ENCODE measurements at regions not wholly inside any gene's neighbourhood (a gene's known extent, or its start where the extent isn't known, plus 50 kb on each side); places are given as distances from the start of the nearest gene placed in this dataset.

- DNase-seq (no peak), ATAC-seq (ENCODE audit: poor library complexity) (no peak)
- no peaks in the 10 kb centered on the region for H3K36me3 Mint-ChIP-seq (ENCODE audit: low read depth)
- H3K27me3 ChIP-seq (ENCODE audit: control insufficient read depth in 1 of 2, insufficient read depth in 2 of 2, low read length in 2 of 2), result no peaks in the 10 kb centered on the region
- ChIA-PET CTCF (no interaction called here), POLR2A (no interaction called here)
- H3K4me3 ChIP-seq (ENCODE audit: low read length), result no peak overlapping the region
- no peaks in the 10 kb centered on the region for H3K4me1 ChIP-seq (ENCODE audit: insufficient read depth, low read length)
- intact Hi-C loops (cut with DNase I, micrococcal nuclease), result no loop called here
- no peaks in the 10 kb centered on the region for H3K27me3 Mint-ChIP-seq
- no peaks in the 10 kb centered on the region for H3K36me3 ChIP-seq (ENCODE audit: insufficient read depth, low read length)
- H3K27ac ChIP-seq (ENCODE audit: low read depth in 1 of 2, low read length in 2 of 2), result no peak overlapping the region
- peaks cover 9% of the 10 kb centered on the region for H3K9me3 Mint-ChIP-seq
- no peak for TF ChIP-seq CTCF (IDR thresholded peaks at IDR 0.05)
- H3K4me1 Mint-ChIP-seq (ENCODE audit: low read depth), result no peaks in the 10 kb centered on the region
- H3K9me3 ChIP-seq (ENCODE audit: control insufficient read depth in 1 of 2, insufficient read depth in 1 of 2, low read length in 2 of 2), result no peaks in the 10 kb centered on the region
- H3K27ac Mint-ChIP-seq, result no peak overlapping the region
- H3K4me3 Mint-ChIP-seq, result no peak overlapping the region
Observed at GRCh38 chr4:30825008-30825770, 105.0 kb downstream of the PCDH7 start.

- H3K36me3 ChIP-seq (ENCODE audit: insufficient read depth, low read length), result no peaks in the 10 kb centered on the region
- H3K4me3 ChIP-seq (ENCODE audit: low read length), result no peak overlapping the region
- H3K36me3 Mint-ChIP-seq (ENCODE audit: low read depth), result no peaks in the 10 kb centered on the region
- ChIA-PET POLR2A (no interaction called here), CTCF (no interaction called here)
- H3K4me3 Mint-ChIP-seq, result no peak overlapping the region
- intact Hi-C loops (cut with DNase I, micrococcal nuclease), result no loop called here
- no peaks in the 10 kb centered on the region for H3K9me3 ChIP-seq (ENCODE audit: control insufficient read depth in 1 of 2, insufficient read depth in 1 of 2, low read length in 2 of 2)
- DNase-seq (no peak), ATAC-seq (ENCODE audit: poor library complexity) (no peak)
- TF ChIP-seq CTCF (IDR thresholded peaks at IDR 0.05), result no peak
- no peak overlapping the region for H3K27ac Mint-ChIP-seq
- no peaks in the 10 kb centered on the region for H3K4me1 Mint-ChIP-seq (ENCODE audit: low read depth)
- H3K27me3 Mint-ChIP-seq, result no peaks in the 10 kb centered on the region
- no peaks in the 10 kb centered on the region for H3K4me1 ChIP-seq (ENCODE audit: insufficient read depth, low read length)
- H3K9me3 Mint-ChIP-seq, result peaks cover 9% of the 10 kb centered on the region
- H3K27me3 ChIP-seq (ENCODE audit: control insufficient read depth in 1 of 2, insufficient read depth in 2 of 2, low read length in 2 of 2), result no peaks in the 10 kb centered on the region
- no peak overlapping the region for H3K27ac ChIP-seq (ENCODE audit: low read depth in 1 of 2, low read length in 2 of 2)
Observed at GRCh38 chr4:30828264-30828926, 108.2 kb downstream of the PCDH7 start.

- Mint-ChIP-seq H3K9me3 (peaks cover 4% of the 10 kb centered on the region), H3K27me3 (no peaks in the 10 kb centered on the region), H3K27ac (no peak overlapping the region), H3K4me1 (ENCODE audit: low read depth) (no peaks in the 10 kb centered on the region), H3K36me3 (ENCODE audit: low read depth) (no peaks in the 10 kb centered on the region), H3K4me3 (no peak overlapping the region)
- ChIA-PET CTCF (no interaction called here), POLR2A (no interaction called here)
- Histone ChIP-seq H3K4me3 (ENCODE audit: low read length) (no peak overlapping the region), H3K36me3 (ENCODE audit: insufficient read depth, low read length) (no peaks in the 10 kb centered on the region), H3K4me1 (ENCODE audit: insufficient read depth, low read length) (no peaks in the 10 kb centered on the region), H3K27me3 (ENCODE audit: control insufficient read depth in 1 of 2, insufficient read depth in 2 of 2, low read length in 2 of 2) (no peaks in the 10 kb centered on the region), H3K9me3 (ENCODE audit: control insufficient read depth in 1 of 2, insufficient read depth in 1 of 2, low read length in 2 of 2) (no peaks in the 10 kb centered on the region), H3K27ac (ENCODE audit: low read depth in 1 of 2, low read length in 2 of 2) (no peak overlapping the region)
- DNase-seq, result no peak
- ATAC-seq (ENCODE audit: poor library complexity), result no peak
- intact Hi-C loops (cut with DNase I, micrococcal nuclease), result no loop called here
- no peak for TF ChIP-seq CTCF (IDR thresholded peaks at IDR 0.05)
Observed at GRCh38 chr4:30832639-30833038, 112.5 kb downstream of the PCDH7 start.
